ENCODE measurements at regions not wholly inside any gene's neighbourhood (a gene's known extent, or its start where the extent isn't known, plus 50 kb on each side); places are given as distances from the start of the nearest gene placed in this dataset.

- no peak for DNase-seq
Measured at GRCh38 chr7:25789701-25790640, 362.0 kb upstream of the NFE2L3 start.

GRCh38 chr7:25790963-25791362, 361.0 kb upstream of the NFE2L3 start:
- DNase-seq: no peak

- DNase-seq: no peak
Measured at GRCh38 chr7:25792586-25792985, 359.4 kb upstream of the NFE2L3 start.

- no peak for DNase-seq
Measured at GRCh38 chr7:25795824-25796235, 356.2 kb upstream of the NFE2L3 start.

- peak; percentile 47 for DNase-seq
Measured at GRCh38 chr7:25798344-25798743, 353.7 kb upstream of the NFE2L3 start.

GRCh38 chr7:25801214-25801613, 350.8 kb upstream of the NFE2L3 start:
- DNase-seq: no peak

GRCh38 chr7:25802057-25802456, 349.9 kb upstream of the NFE2L3 start:
- no peak for DNase-seq

GRCh38 chr7:25802473-25802872, 349.5 kb upstream of the NFE2L3 start:
- DNase-seq: no peak

GRCh38 chr7:25803117-25803887, 348.7 kb upstream of the NFE2L3 start:
- DNase-seq: no peak

GRCh38 chr7:25804154-25804553, 347.8 kb upstream of the NFE2L3 start:
- no peak for DNase-seq

- DNase-seq: peak; percentile 93
Measured at GRCh38 chr7:25805027-25805687, 346.8 kb upstream of the NFE2L3 start.

- DNase-seq: no peak
Measured at GRCh38 chr7:25807086-25807611, 344.8 kb upstream of the NFE2L3 start.

- no peak for DNase-seq
Measured at GRCh38 chr7:25809441-25809840, 342.6 kb upstream of the NFE2L3 start.

GRCh38 chr7:25812086-25812850, 339.7 kb upstream of the NFE2L3 start:
- DNase-seq: no peak

GRCh38 chr7:25813381-25813780, 338.6 kb upstream of the NFE2L3 start:
- DNase-seq: no peak

GRCh38 chr7:25815711-25816110, 336.3 kb upstream of the NFE2L3 start:
- peak; percentile 14 for DNase-seq

- DNase-seq: peak; percentile 22
Measured at GRCh38 chr7:25820432-25821040, 331.5 kb upstream of the NFE2L3 start.

- no peak for DNase-seq
Measured at GRCh38 chr7:25821225-25821624, 330.8 kb upstream of the NFE2L3 start.

GRCh38 chr7:25822823-25823222, 329.2 kb upstream of the NFE2L3 start:
- no peak for DNase-seq

- DNase-seq: no peak
Measured at GRCh38 chr7:25823571-25823970, 328.4 kb upstream of the NFE2L3 start.

- no peak for DNase-seq
Measured at GRCh38 chr7:25828468-25828867, 323.5 kb upstream of the NFE2L3 start.

- no peak for DNase-seq
Measured at GRCh38 chr7:25829663-25830062, 322.3 kb upstream of the NFE2L3 start.

All from fibroblast of skin of scalp (primary cell).